H1 (cell line): ENCODE measurements at regions not wholly inside any gene's neighbourhood (a gene's known extent, or its start where the extent isn't known, plus 50 kb on each side); places are given as distances from the start of the nearest gene placed in this dataset.
"Not testable (repeated sequence)": the region's sequence is repeated elsewhere in the genome, so short reads cannot be mapped to it uniquely, and the experiment has no call there.

ENCODE experiments used
- CTCF ChIA-PET: fragments of 300-600 bp; sonication (Branson Sonifier 250); formaldehyde crosslinking; loops from one replicate; lab custom pipeline; 2021; ENCODE audit not compliant: partially characterized antibody; lab: Charles Lee
- POLR2A ChIA-PET: fragments of 300-600 bp; sonication (Branson Sonifier 250); formaldehyde crosslinking; loops from one replicate; lab custom pipeline; 2021; ENCODE audit warnings: inconsistent platforms; ENCODE audit not compliant: partially characterized antibody; lab: Charles Lee
- DNase-seq, 2 experiments: peaks; one replicate each; pipeline versions ENCODE4 v3.0.0 to v3.0.0-alpha.2; 2010 to 2022; ENCODE audit warnings: low spot score in 2 of 2, low read depth in 1 of 2, mixed read lengths in 1 of 2
- FAIRE-seq: peaks from 2 replicates; lab custom pipeline; 2011; peaks lifted over from hg19 to GRCh38; lab: Jason Lieb, UNC
- H2AFZ ChIP-seq: 2 replicates; pipeline ENCODE4 v1.8.1; 2012; ENCODE audit warnings: low read length, inconsistent platforms
- H2AK5ac ChIP-seq: 2 replicates; pipeline ENCODE4 v1.6.1; 2013; ENCODE audit warnings: low read depth, low read length
- H2BK120ac ChIP-seq: replicated peaks from 2 replicates; pipeline ENCODE3; 2013; ENCODE audit warnings: low read depth, low read length, inconsistent platforms
- H2BK12ac ChIP-seq: 2 replicates; pipeline ENCODE4 v1.6.1; 2013; ENCODE audit warnings: low read depth, low read length
- H2BK15ac ChIP-seq: 2 replicates; pipeline ENCODE4 v1.6.1; 2013; ENCODE audit warnings: low read length
- H2BK20ac ChIP-seq: 2 replicates; pipeline ENCODE4 v1.6.1; 2013; ENCODE audit warnings: low read length
- H2BK5ac ChIP-seq: 2 replicates; pipeline ENCODE4 v1.6.1; 2013; ENCODE audit warnings: low read depth, low read length
- H3K14ac ChIP-seq: 2 replicates; pipeline ENCODE4 v1.6.1; 2013; ENCODE audit warnings: inconsistent platforms; ENCODE audit not compliant: insufficient read length
- H3K18ac ChIP-seq: 2 replicates; pipeline ENCODE4 v1.6.1; 2013; ENCODE audit warnings: low read length; ENCODE audit errors: extremely low read depth
- H3K23ac ChIP-seq: 2 replicates; pipeline ENCODE4 v1.6.1; 2013; ENCODE audit warnings: inconsistent platforms; ENCODE audit not compliant: insufficient read length
- H3K23me2 ChIP-seq: 2 replicates; pipeline ENCODE4 v1.6.1; 2013; ENCODE audit warnings: low read depth, low read length
- H3K27ac ChIP-seq: 2 replicates; pipeline ENCODE4 v1.6.1; 2011; ENCODE audit warnings: low read depth, low read length, inconsistent platforms
- H3K27me3 ChIP-seq, 4 experiments: replicated peaks in 1 of 4; 1 replicate in 1 of 4; 2 replicates in 3 of 4; pipeline versions ENCODE4 v1.6.1 to v1.8.1; 2011 to 2013; ENCODE audit warnings: low read length in 3 of 4, mild to moderate bottlenecking in 3 of 4, inconsistent platforms in 2 of 4, mixed read lengths in 2 of 4, moderate library complexity in 1 of 4; ENCODE audit not compliant: control insufficient read depth in 3 of 4, insufficient read depth in 3 of 4; ENCODE audit errors: extremely low read depth in 1 of 4
- H3K36me3 ChIP-seq, 4 experiments: 2 replicates each; pipeline versions ENCODE4 v1.6.1 to v1.8.1; 2011 to 2013; ENCODE audit warnings: mild to moderate bottlenecking in 4 of 4, low read length in 3 of 4, moderate library complexity in 2 of 4, control low read depth in 1 of 4, inconsistent platforms in 1 of 4; ENCODE audit not compliant: insufficient read depth in 4 of 4, control insufficient read depth in 2 of 4
- H3K4ac ChIP-seq: replicated peaks from 2 replicates; pipeline ENCODE3; 2013; ENCODE audit warnings: low read length, low read depth, mixed read lengths, inconsistent platforms; ENCODE audit not compliant: insufficient read length
- H3K4me1 ChIP-seq, 4 experiments: replicated peaks in 1 of 4; 1 replicate in 1 of 4; 2 replicates in 3 of 4; pipeline versions ENCODE4 v1.6.1 to v1.8.1; 2011 to 2013; ENCODE audit warnings: low read length in 3 of 4, inconsistent platforms in 2 of 4, mixed read lengths in 1 of 4; ENCODE audit not compliant: insufficient read depth in 4 of 4, control insufficient read depth in 3 of 4
- H3K4me2 ChIP-seq, 2 experiments: 2 replicates each; pipeline versions ENCODE4 v1.6.1 to v1.8.1; 2011 to 2013; ENCODE audit warnings: low read depth in 2 of 2, low read length in 2 of 2, control low read depth in 1 of 2, inconsistent platforms in 1 of 2, mild to moderate bottlenecking in 1 of 2; ENCODE audit not compliant: insufficient read depth in 1 of 2
- H3K4me3 ChIP-seq, 4 experiments: fragments of 200-600, 300-600 bp in 1 of 4; sonication (generic), shearing (Covaris generic), sonication (Bioruptor Twin) in 1 of 4; 2 replicates each; pipeline versions ENCODE4 v1.5.1 to v1.8.1; 2011 to 2016; ENCODE audit warnings: low read length in 4 of 4, low read depth in 3 of 4, control low read depth in 2 of 4, inconsistent platforms in 2 of 4, mild to moderate bottlenecking in 2 of 4, mixed read lengths in 1 of 4, moderate library complexity in 1 of 4; ENCODE audit not compliant: insufficient read depth in 2 of 4; ENCODE audit errors: extremely low read depth in 1 of 4
- H3K56ac ChIP-seq: replicated peaks from 2 replicates; pipeline ENCODE3; 2013; ENCODE audit warnings: low read depth, mild to moderate bottlenecking, mixed read lengths, low read length, inconsistent platforms; ENCODE audit not compliant: insufficient read length
- H3K79me1 ChIP-seq: 2 replicates; pipeline ENCODE4 v1.6.1; 2013; ENCODE audit warnings: low read depth, low read length, control low read depth
- H3K79me2 ChIP-seq, 2 experiments: 2 replicates each; pipeline versions ENCODE4 v1.6.1 to v1.8.1; 2012 to 2013; ENCODE audit warnings: low read length in 2 of 2, mild to moderate bottlenecking in 2 of 2, inconsistent platforms in 1 of 2; ENCODE audit not compliant: insufficient read depth in 2 of 2, control insufficient read depth in 1 of 2
- H3K9ac ChIP-seq, 4 experiments: replicated peaks in 1 of 4; 1 replicate in 1 of 4; 2 replicates in 3 of 4; pipeline versions ENCODE4 v1.6.1 to v1.8.1; 2011 to 2013; ENCODE audit warnings: low read depth in 3 of 4, low read length in 3 of 4, control low read depth in 2 of 4, mild to moderate bottlenecking in 2 of 4, moderate library complexity in 2 of 4, inconsistent platforms in 1 of 4; ENCODE audit errors: extremely low read depth in 1 of 4
- H3K9me3 ChIP-seq, 2 experiments: 2 replicates each; pipeline versions ENCODE4 v1.6.1 to v1.8.1; 2012 to 2013; ENCODE audit warnings: mild to moderate bottlenecking in 2 of 2, moderate library complexity in 2 of 2, control low read depth in 1 of 2, inconsistent platforms in 1 of 2, low read depth in 1 of 2, low read length in 1 of 2, mixed read lengths in 1 of 2; ENCODE audit not compliant: insufficient read depth in 2 of 2
- H4K20me1 ChIP-seq, 2 experiments: replicated peaks in 1 of 2; 2 replicates each; pipeline versions ENCODE3 to v1.8.1; 2011 to 2013; ENCODE audit warnings: inconsistent platforms in 2 of 2, low read length in 2 of 2, mild to moderate bottlenecking in 1 of 2; ENCODE audit not compliant: insufficient read depth in 2 of 2, control insufficient read depth in 1 of 2
- H4K5ac ChIP-seq: 2 replicates; pipeline ENCODE4 v1.6.1; 2013; ENCODE audit warnings: low read length, low read depth, mixed read lengths, inconsistent platforms; ENCODE audit not compliant: insufficient read length
- H4K8ac ChIP-seq: 2 replicates; pipeline ENCODE4 v1.8.0; 2013; ENCODE audit warnings: mild to moderate bottlenecking, moderate library complexity, low read length, inconsistent platforms; ENCODE audit not compliant: insufficient read depth; ENCODE audit errors: extremely low read depth
- H4K91ac ChIP-seq: replicated peaks from 2 replicates; pipeline ENCODE3; 2013; ENCODE audit warnings: low read length, mixed read lengths, inconsistent platforms; ENCODE audit not compliant: insufficient read length
- WGBS, 2 experiments: shearing (Covaris generic) in 1 of 2; methylation state at CpG; one replicate each; pipeline versions ENCODE4 v1.1.6 to v1.1.7; 2013 to 2015; ENCODE audit warnings: low lambda C conversion rate in 2 of 2, mixed read lengths in 2 of 2, inconsistent platforms in 1 of 2, low coverage in 1 of 2, missing lambda C conversion rate in 1 of 2; ENCODE audit not compliant: insufficient replicate concordance in 2 of 2, insufficient coverage in 1 of 2, insufficient read length in 1 of 2; ENCODE audit errors: extremely low coverage in 1 of 2, missing lambda C conversion rate in 1 of 2; 5-methylcytosine and 5-hydroxymethylcytosine counted together

- H3K18ac ChIP-seq, H2BK120ac ChIP-seq, H3K4me2 ChIP-seq, H3K9ac ChIP-seq, H2BK12ac ChIP-seq, H3K4ac ChIP-seq, POLR2A ChIA-PET, H3K4me3 ChIP-seq, H4K5ac ChIP-seq, H3K27ac ChIP-seq, H4K8ac ChIP-seq, H3K14ac ChIP-seq, DNase-seq, H2BK20ac ChIP-seq, CTCF ChIA-PET, H3K79me2 ChIP-seq, H3K56ac ChIP-seq, H3K27me3 ChIP-seq, H3K36me3 ChIP-seq, H2BK15ac ChIP-seq, H2AFZ ChIP-seq, H3K9me3 ChIP-seq, H3K23ac ChIP-seq, H2BK5ac ChIP-seq, FAIRE-seq, H3K4me1 ChIP-seq, H3K23me2 ChIP-seq, H3K79me1 ChIP-seq, H4K20me1 ChIP-seq, H4K91ac ChIP-seq, H2AK5ac ChIP-seq: not testable (repeated sequence)
These were observed 273.2 kb downstream of the CNTNAP3 start for GRCh38 chr9:39014805-39015123.

DNA sequence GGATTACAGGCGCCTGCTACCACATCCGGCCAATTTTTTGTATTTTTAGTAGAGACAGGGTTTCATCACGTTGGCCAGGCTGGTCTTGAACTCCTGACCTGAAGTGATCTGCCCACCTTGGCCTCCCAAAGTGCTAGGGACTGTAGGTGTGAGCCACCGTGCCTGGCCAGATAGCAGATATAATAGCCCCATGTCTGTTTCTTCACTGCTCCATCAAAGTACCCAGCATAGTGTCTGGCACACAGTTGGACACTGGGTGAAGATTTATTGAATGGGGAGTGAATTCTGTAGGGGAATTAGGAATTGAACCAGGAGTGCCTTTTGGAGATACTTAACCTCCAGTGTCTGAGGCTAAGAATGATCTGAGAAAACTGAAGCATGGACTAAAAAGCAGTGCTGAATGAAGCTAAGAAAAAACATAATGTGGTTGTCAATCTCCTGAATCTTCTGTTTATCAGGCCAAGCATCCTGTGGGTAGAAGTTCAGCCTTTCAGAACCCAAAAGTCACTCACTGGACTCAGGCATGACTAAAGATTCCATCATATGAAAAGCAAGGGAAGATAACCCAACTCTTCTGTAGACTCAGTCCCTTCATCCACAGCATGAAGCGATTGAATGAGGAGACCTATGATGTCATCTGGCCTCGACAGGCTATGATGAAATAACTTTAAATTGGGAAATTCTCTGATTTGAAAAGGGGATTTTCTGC, 273.7 kb downstream of the CNTNAP3 start:
- CTCF ChIA-PET, H2BK20ac ChIP-seq: not testable (repeated sequence)

More for the DNA sequence above, 273.7 kb downstream of the CNTNAP3 start:
- H2AK5ac ChIP-seq, H3K79me2 ChIP-seq, H3K4me1 ChIP-seq, H2BK15ac ChIP-seq, POLR2A ChIA-PET, H3K79me1 ChIP-seq, H4K20me1 ChIP-seq, H3K27me3 ChIP-seq, H2BK5ac ChIP-seq, H2BK12ac ChIP-seq, H3K14ac ChIP-seq, H3K4me2 ChIP-seq, H3K23me2 ChIP-seq, H3K36me3 ChIP-seq, H2AFZ ChIP-seq, H3K27ac ChIP-seq, H3K4me3 ChIP-seq, H2BK120ac ChIP-seq, H3K18ac ChIP-seq, H4K5ac ChIP-seq, H3K9me3 ChIP-seq, H3K9ac ChIP-seq, DNase-seq, H4K91ac ChIP-seq, FAIRE-seq, H4K8ac ChIP-seq, H3K56ac ChIP-seq, H3K4ac ChIP-seq, H3K23ac ChIP-seq: not testable (repeated sequence)
- WGBS, 2 experiments: 89% methylated on average over 2 of the region's 6 CpGs; no CpG with 5 or more reads in 1 of the 2 experiments
